GM12878 (cell line): ENCODE measurements at regions not wholly inside any gene's neighbourhood (a gene's known extent, or its start where the extent isn't known, plus 50 kb on each side); places are given as distances from the start of the nearest gene placed in this dataset.

Experiments
- ATAC-seq: fragments of 200-7000 bp; cut with Tn5 transposase; 3 replicates; pipeline ENCODE4 v1.9.1; 2020; ENCODE audit warnings: mild to moderate bottlenecking, moderate library complexity
- BruUV-seq: library from RNA; stranded (reverse); fragments of 400-500 nt; replicated peaks from 2 replicates; lab custom pipeline; 2021; lab: Mats Ljungman, UMichigan
- CTCF ChIA-PET: fragments of 300-600 bp; sonication (Branson Sonifier 250); formaldehyde crosslinking; extraction: SDS; loops from one replicate; lab custom pipeline; 2021; ENCODE audit warnings: inconsistent platforms; lab: Yijun Ruan, JAX
- POLR2A ChIA-PET: fragments of 350-600 bp; formaldehyde crosslinking; extraction: SDS; loops from one replicate; lab custom pipeline; 2021; ENCODE audit warnings: inconsistent platforms; lab: Charles Lee
- RAD21 ChIA-PET: fragments of 300-600 bp; sonication (Branson Sonifier 250); formaldehyde crosslinking; loops from one replicate; lab custom pipeline; 2023; ENCODE audit warnings: antibody characterized with exemption; ENCODE audit not compliant: unreplicated experiment; lab: Charles Lee
- SMC1A ChIA-PET: fragments of 300-600 bp; sonication (Branson Sonifier 250); formaldehyde crosslinking; loops from one replicate; lab custom pipeline; 2023; ENCODE audit not compliant: unreplicated experiment, uncharacterized antibody; lab: Charles Lee
- DNase-seq: peaks from one replicate; pipeline ENCODE4 v3.0.0-alpha.2; 2011; ENCODE audit warnings: low read depth, low spot score
- FAIRE-seq: peaks from 3 replicates; lab custom pipeline; 2011; peaks lifted over from hg19 to GRCh38; lab: Jason Lieb, UNC
- H2AFZ ChIP-seq: 2 replicates; pipeline ENCODE4 v1.6.0; 2011; ENCODE audit warnings: low read depth, low read length, control low read depth; ENCODE audit not compliant: control insufficient read depth
- H3K27ac ChIP-seq: 2 replicates; pipeline ENCODE4 v1.5.1; 2011; ENCODE audit warnings: control low read depth; ENCODE audit not compliant: control insufficient read depth, insufficient read depth
- H3K27me3 ChIP-seq, 2 experiments: replicated peaks in 1 of 2; 2 replicates each; pipeline versions ENCODE4 v1.6.0 to v1.6.1; 2011; ENCODE audit warnings: low read length in 1 of 2; ENCODE audit not compliant: control insufficient read depth in 2 of 2, insufficient read depth in 2 of 2
- H3K36me3 ChIP-seq, 2 experiments: 2 replicates each; pipeline ENCODE4 v1.5.1; 2011; ENCODE audit warnings: low read length in 1 of 2; ENCODE audit not compliant: control insufficient read depth in 2 of 2, insufficient read depth in 2 of 2
- H3K4me1 ChIP-seq: 2 replicates; pipeline ENCODE4 v1.6.1; 2011; ENCODE audit warnings: mild to moderate bottlenecking, low read length, moderate library complexity, mixed read lengths; ENCODE audit not compliant: control insufficient read depth, insufficient read depth
- H3K4me2 ChIP-seq: 2 replicates; pipeline ENCODE4 v1.6.0; 2011; ENCODE audit warnings: control low read depth; ENCODE audit not compliant: control insufficient read depth, insufficient read depth
- H3K4me3 ChIP-seq: fragments of 200-600 bp; sonication (generic); 2 replicates; pipeline ENCODE4 v1.5.1; 2016
- H3K79me2 ChIP-seq: 2 replicates; pipeline ENCODE4 v1.6.0; 2011; ENCODE audit warnings: low read length; ENCODE audit not compliant: control insufficient read depth, insufficient read depth
- H3K9ac ChIP-seq: 2 replicates; pipeline ENCODE4 v1.8.0; 2011; ENCODE audit warnings: low read length, control low read depth, mixed read lengths; ENCODE audit not compliant: control insufficient read depth, insufficient read depth
- H3K9me3 ChIP-seq: replicated peaks from 3 replicates; pipeline ENCODE4 v1.5.1; 2011; ENCODE audit warnings: mild to moderate bottlenecking, low read length; ENCODE audit not compliant: control insufficient read depth, insufficient read depth
- H4K20me1 ChIP-seq: 2 replicates; pipeline ENCODE4 v1.6.0; 2011; ENCODE audit not compliant: control insufficient read depth, insufficient read depth
- MLLT1 ChIP-seq: fragments of 450-650 bp; IDR thresholded peaks from 2 replicates; pipeline ENCODE4 v1.6.1; 2016; ENCODE audit warnings: mild to moderate bottlenecking
- MTA3 ChIP-seq: IDR thresholded peaks from 2 replicates; pipeline ENCODE4 v1.6.1; 2012; ENCODE audit warnings: low read length, inconsistent platforms, borderline replicate concordance
- PRDM15 ChIP-seq: fragments of 450-650 bp; formaldehyde crosslinking; IDR thresholded peaks from 2 replicates; pipeline ENCODE4 v1.4.0; 2020; ENCODE audit warnings: mild to moderate bottlenecking, moderate library complexity
- RAD21 ChIP-seq: IDR thresholded peaks from 2 replicates; pipeline ENCODE4 v1.6.1; 2011; ENCODE audit warnings: mild to moderate bottlenecking, low read depth, low read length, moderate library complexity; ENCODE audit not compliant: insufficient read depth
- RELB ChIP-seq: fragments of 450-650 bp; IDR thresholded peaks from 2 replicates; pipeline ENCODE4 v1.6.1; 2017; ENCODE audit warnings: low read depth, mild to moderate bottlenecking, moderate library complexity
- RUNX3 ChIP-seq: IDR thresholded peaks from 2 replicates; pipeline ENCODE4 v1.6.1; 2012; ENCODE audit warnings: low read length, inconsistent platforms
- SMC3 ChIP-seq: IDR thresholded peaks from 2 replicates; pipeline ENCODE4 v1.6.1; 2011; ENCODE audit warnings: low read length, improper control_type of control experiment, borderline replicate concordance
- ZNF217 ChIP-seq: fragments of 450-650 bp; IDR thresholded peaks from 2 replicates; pipeline ENCODE4 v1.6.1; 2017; ENCODE audit warnings: antibody characterized with exemption, mild to moderate bottlenecking
- WGBS: methylation state at CpG from one replicate; pipeline ENCODE4 v1.1.6; 2016; ENCODE audit warnings: low lambda C conversion rate; ENCODE audit not compliant: insufficient replicate concordance, insufficient coverage; ENCODE audit errors: missing lambda C conversion rate; 5-methylcytosine and 5-hydroxymethylcytosine counted together
- in situ Hi-C: fragments of 300-500 bp; cut with MboI; formaldehyde crosslinking; loops from 9 replicates; pipeline ENCODE4 v1.14.3; 2018; ENCODE audit warnings: mixed read lengths
- intact Hi-C: fragments of 100-400 bp; cut with micrococcal nuclease; formaldehyde crosslinking; loops from one replicate; pipeline ENCODE4 v1.14.2; 2022; ENCODE audit not compliant: unreplicated experiment

GRCh38 chr20:24261351-24261750 lies 208.1 kb upstream of the SYNDIG1 start:
- ATAC-seq (no peak), FAIRE-seq (no peak), DNase-seq (no peak)
- Histone ChIP-seq H3K4me1 (no peaks in the 10 kb centered on the region), H3K9ac (no peak overlapping the region), H3K9me3 (no peaks in the 10 kb centered on the region), H4K20me1 (no peaks in the 10 kb centered on the region), H3K36me3 (no peaks in the 10 kb centered on the region), H3K4me3 (no peak overlapping the region), H2AFZ (no peak overlapping the region), H3K4me2 (no peak overlapping the region), H3K27ac (no peak overlapping the region), H3K79me2 (no peaks in the 10 kb centered on the region), H3K27me3 (no peaks in the 10 kb centered on the region; a peak in 2 of 4 replicates)
- ChIA-PET POLR2A (no interaction called here), CTCF (no interaction called here), SMC1A (no interaction called here), RAD21 (no interaction called here)
- intact Hi-C loops (no loop called here), in situ Hi-C loops (no loop called here)
- TF ChIP-seq SMC3 (no peak), MTA3 (no peak), MLLT1 (no peak), RUNX3 (no peak), ZNF217 (no peak), RAD21 (no peak), PRDM15 (CRISPR knock-in tag) (no peak), RELB (no peak)
- WGBS: 7% methylated on average over 3 of the region's 3 CpGs
- BruUV-seq: no TSS peak
